ENCODE measurements at regions not wholly inside any gene's neighbourhood (a gene's known extent, or its start where the extent isn't known, plus 50 kb on each side); places are given as distances from the start of the nearest gene placed in this dataset.

- Histone ChIP-seq H2BK15ac (replicated peaks; ENCODE audit: low read depth) (no peak overlapping the region), H3K4me2 (ENCODE audit: low read length) (no peak overlapping the region), H3K23ac (ENCODE audit: low read length) (no peak overlapping the region), H4K8ac (ENCODE audit: low read depth, low read length) (no peak overlapping the region), H3K56ac (ENCODE audit: low read length) (no peak overlapping the region), H3K79me1 (ENCODE audit: low read length) (no peaks in the 10 kb centered on the region), H3K36me3 (ENCODE audit: control insufficient read depth, insufficient read depth, low read length) (no peaks in the 10 kb centered on the region), H3K4ac (ENCODE audit: low read depth, low read length) (no peak overlapping the region), H3K18ac (ENCODE audit: low read length) (no peak overlapping the region), H3K4me1 (ENCODE audit: control insufficient read depth, low read depth, low read length) (no peaks in the 10 kb centered on the region), H4K5ac (ENCODE audit: low read length) (no peak overlapping the region), H2AK5ac (ENCODE audit: low read length) (no peak overlapping the region), H2BK5ac (ENCODE audit: low read length) (no peak overlapping the region), H3K79me2 (ENCODE audit: control insufficient read depth, insufficient read depth, low read length) (no peaks in the 10 kb centered on the region), H3K9ac (ENCODE audit: low read length) (no peak overlapping the region), H3K27ac (ENCODE audit: low read depth, low read length) (no peak overlapping the region), H3K4me3 (ENCODE audit: low read length) (no peak overlapping the region), H3K27me3 (ENCODE audit: insufficient read depth, low read length, poor library complexity) (no peaks in the 10 kb centered on the region), H2BK120ac (ENCODE audit: low read depth, low read length) (no peak overlapping the region)
- no peak for DNase-seq
- no CpG with 5 or more reads among the region's 3 CpGs for WGBS (ENCODE audit: extremely low coverage, insufficient coverage, low lambda C conversion rate)
Measured at GRCh38 chr18:71541643-71542042, 1002.5 kb downstream of the CBLN2 start.

GRCh38 chr18:71529703-71530303, 1014.3 kb downstream of the CBLN2 start:
- H3K18ac ChIP-seq (ENCODE audit: low read length): no peak overlapping the region
- H2AK5ac ChIP-seq (ENCODE audit: low read length): no peak overlapping the region
- no peak overlapping the region for H4K5ac ChIP-seq (ENCODE audit: low read length)
- H2BK5ac ChIP-seq (ENCODE audit: low read length): no peak overlapping the region
- H3K27ac ChIP-seq (ENCODE audit: low read depth, low read length): no peak overlapping the region
- no peak overlapping the region for H3K23ac ChIP-seq (ENCODE audit: low read length)
- H3K9ac ChIP-seq (ENCODE audit: low read length): no peak overlapping the region
- no peak overlapping the region for H3K4ac ChIP-seq (ENCODE audit: low read depth, low read length)
- H4K8ac ChIP-seq (ENCODE audit: low read depth, low read length): no peak overlapping the region
- H2BK120ac ChIP-seq (ENCODE audit: low read depth, low read length): no peak overlapping the region
- no peak overlapping the region for H3K4me3 ChIP-seq (ENCODE audit: low read length)
- WGBS (ENCODE audit: extremely low coverage, insufficient coverage, low lambda C conversion rate): no CpG with 5 or more reads among the region's 3 CpGs
- H3K27me3 ChIP-seq (ENCODE audit: insufficient read depth, low read length, poor library complexity): no peaks in the 10 kb centered on the region
- no peak overlapping the region for H2BK15ac ChIP-seq (replicated peaks; ENCODE audit: low read depth)
- no peak overlapping the region for H3K4me2 ChIP-seq (ENCODE audit: low read length)
- DNase-seq: no peak
- H3K56ac ChIP-seq (ENCODE audit: low read length): no peak overlapping the region
- H3K79me2 ChIP-seq (ENCODE audit: control insufficient read depth, insufficient read depth, low read length): no peaks in the 10 kb centered on the region
- no peaks in the 10 kb centered on the region for H3K4me1 ChIP-seq (ENCODE audit: control insufficient read depth, low read depth, low read length)
- H3K36me3 ChIP-seq (ENCODE audit: control insufficient read depth, insufficient read depth, low read length): no peaks in the 10 kb centered on the region
- no peaks in the 10 kb centered on the region for H3K79me1 ChIP-seq (ENCODE audit: low read length)

GRCh38 chr18:71523483-71524435, 1020.4 kb downstream of the CBLN2 start:
- H2BK5ac ChIP-seq (ENCODE audit: low read length): no peak overlapping the region
- no peaks in the 10 kb centered on the region for H3K79me1 ChIP-seq (ENCODE audit: low read length)

GRCh38 chr18:71505526-71505925, 1038.6 kb downstream of the CBLN2 start:
- H3K4me2 ChIP-seq (ENCODE audit: low read length): no peak overlapping the region

More at GRCh38 chr18:71523483-71524435, 1020.4 kb downstream of the CBLN2 start:
- Histone ChIP-seq H3K79me2 (ENCODE audit: control insufficient read depth, insufficient read depth, low read length) (no peaks in the 10 kb centered on the region), H4K8ac (ENCODE audit: low read depth, low read length) (no peak overlapping the region), H3K27ac (ENCODE audit: low read depth, low read length) (no peak overlapping the region), H3K4me3 (ENCODE audit: low read length) (no peak overlapping the region), H3K56ac (ENCODE audit: low read length) (no peak overlapping the region), H3K23ac (ENCODE audit: low read length) (no peak overlapping the region), H2BK120ac (ENCODE audit: low read depth, low read length) (no peak overlapping the region), H3K4me1 (ENCODE audit: control insufficient read depth, low read depth, low read length) (no peaks in the 10 kb centered on the region), H3K9ac (ENCODE audit: low read length) (no peak overlapping the region), H3K36me3 (ENCODE audit: control insufficient read depth, insufficient read depth, low read length) (no peaks in the 10 kb centered on the region), H3K4me2 (ENCODE audit: low read length) (no peak overlapping the region), H2BK15ac (replicated peaks; ENCODE audit: low read depth) (no peak overlapping the region), H4K5ac (ENCODE audit: low read length) (no peak overlapping the region), H2AK5ac (ENCODE audit: low read length) (no peak overlapping the region), H3K4ac (ENCODE audit: low read depth, low read length) (no peak overlapping the region), H3K27me3 (ENCODE audit: insufficient read depth, low read length, poor library complexity) (no peaks in the 10 kb centered on the region), H3K18ac (ENCODE audit: low read length) (no peak overlapping the region)
- WGBS (ENCODE audit: extremely low coverage, insufficient coverage, low lambda C conversion rate): no CpG with 5 or more reads among the region's 5 CpGs
- no peak for DNase-seq

GRCh38 chr18:71503222-71503621, 1040.9 kb downstream of the CBLN2 start:
- DNase-seq: no peak
- Histone ChIP-seq H4K8ac (ENCODE audit: low read depth, low read length) (no peak overlapping the region), H4K5ac (ENCODE audit: low read length) (no peak overlapping the region), H3K4me1 (ENCODE audit: control insufficient read depth, low read depth, low read length) (no peaks in the 10 kb centered on the region), H2BK15ac (replicated peaks; ENCODE audit: low read depth) (no peak overlapping the region), H3K79me2 (ENCODE audit: control insufficient read depth, insufficient read depth, low read length) (no peaks in the 10 kb centered on the region), H2BK5ac (ENCODE audit: low read length) (no peak overlapping the region), H3K79me1 (ENCODE audit: low read length) (no peaks in the 10 kb centered on the region), H3K27ac (ENCODE audit: low read depth, low read length) (no peak overlapping the region), H2AK5ac (ENCODE audit: low read length) (no peak overlapping the region), H3K27me3 (ENCODE audit: insufficient read depth, low read length, poor library complexity) (no peaks in the 10 kb centered on the region), H3K9ac (ENCODE audit: low read length) (no peak overlapping the region), H3K56ac (ENCODE audit: low read length) (no peak overlapping the region), H3K4me2 (ENCODE audit: low read length) (no peak overlapping the region), H2BK120ac (ENCODE audit: low read depth, low read length) (no peak overlapping the region), H3K36me3 (ENCODE audit: control insufficient read depth, insufficient read depth, low read length) (no peaks in the 10 kb centered on the region), H3K4ac (ENCODE audit: low read depth, low read length) (no peak overlapping the region), H3K23ac (ENCODE audit: low read length) (no peak overlapping the region), H3K4me3 (ENCODE audit: low read length) (no peak overlapping the region), H3K18ac (ENCODE audit: low read length) (no peak overlapping the region)

More at GRCh38 chr18:71505526-71505925, 1038.6 kb downstream of the CBLN2 start:
- H4K5ac ChIP-seq (ENCODE audit: low read length): no peak overlapping the region
- H3K79me2 ChIP-seq (ENCODE audit: control insufficient read depth, insufficient read depth, low read length): no peaks in the 10 kb centered on the region
- H3K36me3 ChIP-seq (ENCODE audit: control insufficient read depth, insufficient read depth, low read length): no peaks in the 10 kb centered on the region
- no peak overlapping the region for H2BK5ac ChIP-seq (ENCODE audit: low read length)
- no peaks in the 10 kb centered on the region for H3K27me3 ChIP-seq (ENCODE audit: insufficient read depth, low read length, poor library complexity)
- WGBS (ENCODE audit: extremely low coverage, insufficient coverage, low lambda C conversion rate): no CpG with 5 or more reads among the region's 2 CpGs
- no peaks in the 10 kb centered on the region for H3K79me1 ChIP-seq (ENCODE audit: low read length)
- H2BK120ac ChIP-seq (ENCODE audit: low read depth, low read length): no peak overlapping the region
- H3K4ac ChIP-seq (ENCODE audit: low read depth, low read length): no peak overlapping the region
- no peak overlapping the region for H3K9ac ChIP-seq (ENCODE audit: low read length)
- H2BK15ac ChIP-seq (replicated peaks; ENCODE audit: low read depth): no peak overlapping the region
- no peaks in the 10 kb centered on the region for H3K4me1 ChIP-seq (ENCODE audit: control insufficient read depth, low read depth, low read length)
- no peak overlapping the region for H3K18ac ChIP-seq (ENCODE audit: low read length)
- H3K23ac ChIP-seq (ENCODE audit: low read length): no peak overlapping the region
- no peak for DNase-seq
- no peak overlapping the region for H3K56ac ChIP-seq (ENCODE audit: low read length)
- no peak overlapping the region for H2AK5ac ChIP-seq (ENCODE audit: low read length)
- H4K8ac ChIP-seq (ENCODE audit: low read depth, low read length): no peak overlapping the region
- H3K27ac ChIP-seq (ENCODE audit: low read depth, low read length): no peak overlapping the region
- H3K4me3 ChIP-seq (ENCODE audit: low read length): no peak overlapping the region
